Osteoblast (primary cell): ENCODE measurements at regions not wholly inside any gene's neighbourhood (a gene's known extent, or its start where the extent isn't known, plus 50 kb on each side); places are given as distances from the start of the nearest gene placed in this dataset.
A peak's percentile ranks its signal among the peaks of the same experiment; 100 is the strongest.

Experiments used
- DNase-seq: peaks from one replicate; pipeline ENCODE4 v3.0.0; 2011; ENCODE audit warnings: low spot score, mixed read lengths; ENCODE audit not compliant: insufficient read length; ENCODE audit errors: missing footprints
- H2AFZ ChIP-seq: 2 replicates; pipeline ENCODE4 v1.6.0; 2011; ENCODE audit warnings: mild to moderate bottlenecking, low read length
- H3K27ac ChIP-seq: 2 replicates; pipeline ENCODE4 v1.5.1; 2011; ENCODE audit warnings: mild to moderate bottlenecking, low read depth, low read length, moderate library complexity
- H3K27me3 ChIP-seq: 2 replicates; pipeline ENCODE4 v1.6.0; 2012; ENCODE audit warnings: mild to moderate bottlenecking, control low read depth, inconsistent platforms, low read length, moderate library complexity; ENCODE audit not compliant: insufficient read depth
- H3K36me3 ChIP-seq: 2 replicates; pipeline ENCODE4 v1.5.1; 2011; ENCODE audit warnings: mild to moderate bottlenecking, low read length, control low read depth, moderate library complexity; ENCODE audit not compliant: insufficient read depth
- H3K4me1 ChIP-seq: 2 replicates; pipeline ENCODE4 v1.5.1; 2011; ENCODE audit warnings: mild to moderate bottlenecking, low read length, control low read depth, moderate library complexity; ENCODE audit not compliant: insufficient read depth
- H3K4me2 ChIP-seq: 2 replicates; pipeline ENCODE4 v1.6.0; 2011; ENCODE audit warnings: mild to moderate bottlenecking, low read length; ENCODE audit not compliant: insufficient read depth
- H3K4me3 ChIP-seq: fragments of 200-600 bp; sonication (generic); 3 replicates; pipeline ENCODE4 v1.5.1; 2012; ENCODE audit warnings: mild to moderate bottlenecking, low read length, inconsistent platforms; ENCODE audit not compliant: insufficient read depth
- H3K79me2 ChIP-seq: 2 replicates; pipeline ENCODE4 v1.6.0; 2012; ENCODE audit warnings: mild to moderate bottlenecking, low read length, control low read depth, inconsistent platforms; ENCODE audit not compliant: insufficient read depth
- H3K9me3 ChIP-seq: 2 replicates; pipeline ENCODE4 v1.5.1; 2011; ENCODE audit warnings: low read depth, low read length, control low read depth
- H4K20me1 ChIP-seq: 2 replicates; pipeline ENCODE4 v1.6.0; 2012; ENCODE audit warnings: mild to moderate bottlenecking, low read length, control low read depth; ENCODE audit not compliant: insufficient read depth
- CTCF ChIP-seq: IDR thresholded peaks from 2 replicates; pipeline ENCODE4 v1.5.1; 2011; ENCODE audit warnings: mild to moderate bottlenecking, low read depth, low read length, moderate library complexity; ENCODE audit errors: extremely low read depth

GRCh38 chr16:65224471-65224870 is 102.6 kb upstream of the CDH11 start:
- Histone ChIP-seq H3K4me1 (no peaks in the 10 kb centered on the region), H3K27ac (no peak overlapping the region), H3K36me3 (no peaks in the 10 kb centered on the region), H3K27me3 (no peaks in the 10 kb centered on the region), H4K20me1 (no peaks in the 10 kb centered on the region), H2AFZ (no peak overlapping the region), H3K9me3 (no peaks in the 10 kb centered on the region), H3K4me2 (no peak overlapping the region), H3K4me3 (no peak overlapping the region), H3K79me2 (no peaks in the 10 kb centered on the region)
- no peak for DNase-seq
- no peak for TF ChIP-seq CTCF

- H3K4me2 ChIP-seq: no peak overlapping the region
- no peak overlapping the region for H3K27ac ChIP-seq
- no peak for DNase-seq
- H3K4me3 ChIP-seq: no peak overlapping the region
- no peaks in the 10 kb centered on the region for H3K27me3 ChIP-seq
- H3K36me3 ChIP-seq: no peaks in the 10 kb centered on the region
- TF ChIP-seq CTCF: no peak
- no peaks in the 10 kb centered on the region for H4K20me1 ChIP-seq
- no peak overlapping the region for H2AFZ ChIP-seq
- no peaks in the 10 kb centered on the region for H3K9me3 ChIP-seq
- H3K79me2 ChIP-seq: no peaks in the 10 kb centered on the region
- H3K4me1 ChIP-seq: no peaks in the 10 kb centered on the region
Measured at GRCh38 chr16:65223335-65223734, 101.5 kb upstream of the CDH11 start.

GRCh38 chr16:65222536-65222935 is 100.7 kb upstream of the CDH11 start:
- Histone ChIP-seq H3K36me3 (no peaks in the 10 kb centered on the region), H2AFZ (no peak overlapping the region), H3K9me3 (no peaks in the 10 kb centered on the region), H3K27ac (no peak overlapping the region), H3K4me1 (no peaks in the 10 kb centered on the region), H3K27me3 (no peaks in the 10 kb centered on the region), H4K20me1 (no peaks in the 10 kb centered on the region), H3K79me2 (no peaks in the 10 kb centered on the region), H3K4me3 (no peak overlapping the region), H3K4me2 (no peak overlapping the region)
- DNase-seq: no peak
- TF ChIP-seq CTCF: no peak

- no peaks in the 10 kb centered on the region for H3K79me2 ChIP-seq
- no peak overlapping the region for H3K4me2 ChIP-seq
- no peak overlapping the region for H3K4me3 ChIP-seq
- H4K20me1 ChIP-seq: no peaks in the 10 kb centered on the region
- H2AFZ ChIP-seq: no peak overlapping the region
- DNase-seq: peak; percentile 4
- no peaks in the 10 kb centered on the region for H3K9me3 ChIP-seq
- H3K27me3 ChIP-seq: no peaks in the 10 kb centered on the region
- no peaks in the 10 kb centered on the region for H3K36me3 ChIP-seq
- H3K4me1 ChIP-seq: no peaks in the 10 kb centered on the region
- H3K27ac ChIP-seq: no peak overlapping the region
- TF ChIP-seq CTCF: no peak
Measured at GRCh38 chr16:65222049-65222448, 100.2 kb upstream of the CDH11 start.
